Fibroblast of pulmonary artery (primary cell): ENCODE measurements at regions not wholly inside any gene's neighbourhood (a gene's known extent, or its start where the extent isn't known, plus 50 kb on each side); places are given as distances from the start of the nearest gene placed in this dataset.

ENCODE experiments used
- DNase-seq: peaks from one replicate; pipeline ENCODE4 v3.0.0-alpha.2; 2010; ENCODE audit warnings: low read depth
- H3K4me3 ChIP-seq: replicated peaks from 2 replicates; pipeline ENCODE4 v1.5.1; 2011; ENCODE audit warnings: low read depth, mild to moderate bottlenecking, control low read depth, low read length, moderate library complexity
- TF ChIP-seq, protein P1 (sequence below): IDR thresholded peaks from 2 replicates; pipeline ENCODE4 v1.5.1; 2011; ENCODE audit warnings: mild to moderate bottlenecking, control low read depth, low read length, inconsistent platforms; ENCODE audit errors: missing control alignments

GRCh38 chr3:193909387-193909786, 226.6 kb upstream of the HES1 start:
- DNase-seq, result no peak
- TF ChIP-seq, protein P1, sequence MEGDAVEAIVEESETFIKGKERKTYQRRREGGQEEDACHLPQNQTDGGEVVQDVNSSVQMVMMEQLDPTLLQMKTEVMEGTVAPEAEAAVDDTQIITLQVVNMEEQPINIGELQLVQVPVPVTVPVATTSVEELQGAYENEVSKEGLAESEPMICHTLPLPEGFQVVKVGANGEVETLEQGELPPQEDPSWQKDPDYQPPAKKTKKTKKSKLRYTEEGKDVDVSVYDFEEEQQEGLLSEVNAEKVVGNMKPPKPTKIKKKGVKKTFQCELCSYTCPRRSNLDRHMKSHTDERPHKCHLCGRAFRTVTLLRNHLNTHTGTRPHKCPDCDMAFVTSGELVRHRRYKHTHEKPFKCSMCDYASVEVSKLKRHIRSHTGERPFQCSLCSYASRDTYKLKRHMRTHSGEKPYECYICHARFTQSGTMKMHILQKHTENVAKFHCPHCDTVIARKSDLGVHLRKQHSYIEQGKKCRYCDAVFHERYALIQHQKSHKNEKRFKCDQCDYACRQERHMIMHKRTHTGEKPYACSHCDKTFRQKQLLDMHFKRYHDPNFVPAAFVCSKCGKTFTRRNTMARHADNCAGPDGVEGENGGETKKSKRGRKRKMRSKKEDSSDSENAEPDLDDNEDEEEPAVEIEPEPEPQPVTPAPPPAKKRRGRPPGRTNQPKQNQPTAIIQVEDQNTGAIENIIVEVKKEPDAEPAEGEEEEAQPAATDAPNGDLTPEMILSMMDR, result no peak
- no peak overlapping the region for H3K4me3 ChIP-seq

DNA sequence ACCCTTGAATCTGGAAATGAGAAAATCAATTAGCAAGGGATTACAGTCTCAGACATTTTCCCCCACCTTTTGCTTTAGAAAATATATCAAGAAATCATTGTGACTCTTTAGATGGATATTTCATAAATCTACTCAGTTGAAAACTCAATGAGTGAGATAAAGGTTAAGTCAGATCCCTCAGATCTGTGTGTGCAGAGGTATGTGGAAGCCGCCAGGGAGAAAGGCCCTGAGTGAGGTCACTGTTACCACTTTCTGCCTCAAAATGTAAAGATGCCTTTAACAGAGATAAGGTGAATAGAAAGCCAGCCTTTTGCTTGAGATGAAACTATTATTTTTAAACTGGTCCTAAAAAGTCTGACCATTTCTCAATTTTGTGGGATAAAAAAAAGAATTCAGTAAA, 225.6 kb upstream of the HES1 start:
- H3K4me3 ChIP-seq, result no peak overlapping the region
- no peak for DNase-seq
- TF ChIP-seq, protein P1, result no peak

GRCh38 chr3:193910886-193911738, 224.8 kb upstream of the HES1 start:
- TF ChIP-seq, protein P1, result no peak
- H3K4me3 ChIP-seq, result no peak overlapping the region
- no peak for DNase-seq

GRCh38 chr3:193911784-193912340, 224.1 kb upstream of the HES1 start:
- H3K4me3 ChIP-seq, result no peak overlapping the region
- TF ChIP-seq, protein P1, result no peak
- DNase-seq, result no peak

GRCh38 chr3:193912621-193913178, 223.2 kb upstream of the HES1 start:
- DNase-seq, result no peak
- TF ChIP-seq, protein P1, result no peak
- no peak overlapping the region for H3K4me3 ChIP-seq

- TF ChIP-seq, protein P1, result no peak
- DNase-seq, result no peak
These were observed 221.3 kb upstream of the HES1 start for GRCh38 chr3:193914602-193915001.

More at GRCh38 chr3:193914602-193915001, 221.3 kb upstream of the HES1 start:
- H3K4me3 ChIP-seq, result no peak overlapping the region
